SK-N-SH (cell line): ENCODE measurements at regions not wholly inside any gene's neighbourhood (a gene's known extent, or its start where the extent isn't known, plus 50 kb on each side); places are given as distances from the start of the nearest gene placed in this dataset.

Source experiments
- CTCF ChIP-seq: fragments of 200-600 bp; sonication (generic); IDR thresholded peaks from 2 replicates; pipeline ENCODE4 v1.6.1; 2017; ENCODE audit warnings: antibody characterized with exemption, mild to moderate bottlenecking, moderate library complexity
- ELF1 ChIP-seq: IDR thresholded peaks from 2 replicates; pipeline ENCODE4 v1.4.0; 2012
- EP300 ChIP-seq, 2 experiments: IDR thresholded peaks; 2 replicates each; pipeline versions ENCODE4 v1.4.0 to v1.6.1; 2012; ENCODE audit warnings: borderline replicate concordance in 1 of 2, low read depth in 1 of 2, low read length in 1 of 2
- EZH2phosphoT487 ChIP-seq: fragments of 200-600 bp; sonication (generic); IDR thresholded peaks from 2 replicates; pipeline ENCODE4 v1.6.1; 2017; ENCODE audit warnings: low read depth, mixed run types, mild to moderate bottlenecking, antibody characterized with exemption, moderate library complexity, borderline replicate concordance
- GABPA ChIP-seq: IDR thresholded peaks from 2 replicates; pipeline ENCODE4 v1.4.0; 2012; ENCODE audit warnings: low read depth, mild to moderate bottlenecking
- NFIC ChIP-seq: IDR thresholded peaks from 2 replicates; pipeline ENCODE4 v1.4.0; 2012; ENCODE audit warnings: borderline replicate concordance
- PBX3 ChIP-seq: IDR thresholded peaks from 2 replicates; pipeline ENCODE4; 2012
- POLR2AphosphoS5 ChIP-seq: IDR thresholded peaks from 2 replicates; pipeline ENCODE4 v1.6.1; 2012; ENCODE audit warnings: low read depth, low read length
- RFX5 ChIP-seq: IDR thresholded peaks from 2 replicates; pipeline ENCODE4 v1.6.1; 2012; ENCODE audit warnings: mild to moderate bottlenecking, improper control_type of control experiment, low read length
- SIN3A ChIP-seq: IDR thresholded peaks from 2 replicates; pipeline ENCODE4 v1.6.1; 2012; ENCODE audit warnings: low read depth, mild to moderate bottlenecking, low read length, moderate library complexity, borderline replicate concordance
- TCF12 ChIP-seq: IDR thresholded peaks from 2 replicates; pipeline ENCODE4 v1.4.0; 2012

GRCh38 chr10:21010615-21011014 lies 113.5 kb upstream of the NEBL start:
- TF ChIP-seq TCF12 (no peak), POLR2AphosphoS5 (no peak), ELF1 (no peak), EZH2phosphoT487 (no peak), GABPA (no peak), CTCF (no peak), EP300 (IDR thresholded peaks at IDR 0.05; ENCODE audit: borderline replicate concordance in 1 of 2, low read depth in 1 of 2, low read length in 1 of 2) (no peak), RFX5 (no peak), NFIC (no peak), SIN3A (no peak), PBX3 (no peak)
